HCT116 (cell line): ENCODE measurements at regions not wholly inside any gene's neighbourhood (a gene's known extent, or its start where the extent isn't known, plus 50 kb on each side); places are given as distances from the start of the nearest gene placed in this dataset.

Experiments
- CEBPB ChIP-seq: IDR thresholded peaks from 2 replicates; pipeline ENCODE4 v1.6.1; 2012; ENCODE audit warnings: low read depth
- ELF1 ChIP-seq: IDR thresholded peaks from 2 replicates; pipeline ENCODE4 v1.6.1; 2012; ENCODE audit warnings: low read depth, borderline replicate concordance
- EZH2 ChIP-seq: fragments of 200-600 bp; sonication (generic); IDR thresholded peaks from 2 replicates; pipeline ENCODE4 v1.6.1; 2017; ENCODE audit warnings: antibody characterized with exemption, mixed run types
- EZH2phosphoT487 ChIP-seq: fragments of 200-600 bp; IDR thresholded peaks from 2 replicates; pipeline ENCODE4 v1.6.1; 2018; ENCODE audit warnings: antibody characterized with exemption, borderline replicate concordance
- JUND ChIP-seq: IDR thresholded peaks from 2 replicates; pipeline ENCODE4 v1.6.1; 2012
- POLR2A ChIP-seq: IDR thresholded peaks from 2 replicates; pipeline ENCODE4 v1.7.0; 2011; ENCODE audit warnings: borderline replicate concordance; ENCODE audit not compliant: insufficient read depth, insufficient read length; ENCODE audit errors: extremely low read depth
- POLR2AphosphoS5 ChIP-seq: IDR thresholded peaks from 2 replicates; pipeline ENCODE4 v1.6.1; 2011; ENCODE audit warnings: mild to moderate bottlenecking, low read depth, low read length, moderate library complexity
- RAD21 ChIP-seq: IDR thresholded peaks from 2 replicates; pipeline ENCODE4 v1.6.1; 2012; ENCODE audit warnings: low read depth, mild to moderate bottlenecking
- SIN3A ChIP-seq: IDR thresholded peaks from 2 replicates; pipeline ENCODE4 v1.6.1; 2012; ENCODE audit warnings: low read depth
- ZFX ChIP-seq: fragments of 450-650 bp; IDR thresholded peaks from 2 replicates; pipeline ENCODE4 v1.6.1; 2017
- TF ChIP-seq, protein P1 (sequence below): IDR thresholded peaks from 2 replicates; pipeline ENCODE4 v1.6.1; 2012; ENCODE audit warnings: low read depth
- TF ChIP-seq, protein P2 (sequence below): IDR thresholded peaks from 2 replicates; pipeline ENCODE4 v1.6.1; 2012
- TF ChIP-seq, protein P3 (sequence below), 3 experiments: fragments of 200-600 bp in 1 of 3; sonication (generic) in 1 of 3; IDR thresholded peaks in 2 of 3; conservative IDR thresholded peaks in 1 of 3; 2 replicates each; pipeline ENCODE4 v1.5.1; 2012 to 2017; ENCODE audit warnings: low read depth in 2 of 3, low read length in 2 of 3, antibody characterized with exemption in 1 of 3, borderline replicate concordance in 1 of 3, control low read depth in 1 of 3, mild to moderate bottlenecking in 1 of 3, mixed read lengths in 1 of 3, mixed run types in 1 of 3, moderate library complexity in 1 of 3; ENCODE audit not compliant: insufficient read depth in 1 of 3

DNA sequence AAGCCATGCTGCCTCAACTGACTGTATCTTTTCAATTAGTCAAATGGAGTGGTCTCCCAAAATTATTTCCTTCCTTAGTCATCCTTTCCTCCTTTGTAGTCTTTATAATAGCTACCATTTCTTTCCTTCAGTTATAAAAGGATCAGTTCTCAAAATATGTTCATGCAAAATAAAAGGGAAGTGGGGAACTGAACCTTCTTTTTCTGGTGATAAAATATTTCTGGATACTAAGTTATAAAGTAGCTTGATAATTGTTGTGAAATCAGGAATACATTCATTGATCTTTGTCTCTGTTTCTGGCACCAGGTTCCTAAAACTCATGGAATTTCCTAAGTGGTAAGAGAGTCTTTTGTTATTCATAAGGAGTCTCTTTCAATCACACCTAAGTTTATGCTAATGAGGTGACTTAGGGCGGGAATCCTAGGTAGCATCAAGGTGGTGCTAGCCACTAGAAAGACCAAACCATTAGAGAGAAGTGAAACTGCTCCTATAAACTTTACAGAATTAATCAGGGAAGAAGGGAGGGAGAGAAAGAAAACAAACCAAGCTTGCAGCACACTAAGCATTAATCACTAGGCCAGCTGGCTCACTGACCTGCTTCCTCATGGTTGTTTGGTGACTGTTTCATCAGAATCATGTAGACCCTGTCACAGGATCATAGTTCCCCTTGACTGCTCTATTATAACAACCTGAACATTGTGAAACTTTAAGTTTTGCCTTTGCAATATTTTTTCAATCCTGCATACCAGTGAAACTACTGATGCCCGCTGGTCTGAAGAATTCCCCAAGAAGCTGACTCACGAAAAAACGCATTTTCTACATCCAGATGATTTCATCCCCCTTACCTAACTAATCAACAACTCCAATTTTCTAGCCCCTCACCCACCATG lies 161.6 kb upstream of the PTBP2 start:
- TF ChIP-seq CEBPB (no peak), JUND (no peak), ZFX (no peak), EZH2 (no peak), POLR2A (no peak), EZH2phosphoT487 (no peak), SIN3A (no peak), RAD21 (no peak), POLR2AphosphoS5 (no peak), ELF1 (no peak)
- TF ChIP-seq, protein P1, sequence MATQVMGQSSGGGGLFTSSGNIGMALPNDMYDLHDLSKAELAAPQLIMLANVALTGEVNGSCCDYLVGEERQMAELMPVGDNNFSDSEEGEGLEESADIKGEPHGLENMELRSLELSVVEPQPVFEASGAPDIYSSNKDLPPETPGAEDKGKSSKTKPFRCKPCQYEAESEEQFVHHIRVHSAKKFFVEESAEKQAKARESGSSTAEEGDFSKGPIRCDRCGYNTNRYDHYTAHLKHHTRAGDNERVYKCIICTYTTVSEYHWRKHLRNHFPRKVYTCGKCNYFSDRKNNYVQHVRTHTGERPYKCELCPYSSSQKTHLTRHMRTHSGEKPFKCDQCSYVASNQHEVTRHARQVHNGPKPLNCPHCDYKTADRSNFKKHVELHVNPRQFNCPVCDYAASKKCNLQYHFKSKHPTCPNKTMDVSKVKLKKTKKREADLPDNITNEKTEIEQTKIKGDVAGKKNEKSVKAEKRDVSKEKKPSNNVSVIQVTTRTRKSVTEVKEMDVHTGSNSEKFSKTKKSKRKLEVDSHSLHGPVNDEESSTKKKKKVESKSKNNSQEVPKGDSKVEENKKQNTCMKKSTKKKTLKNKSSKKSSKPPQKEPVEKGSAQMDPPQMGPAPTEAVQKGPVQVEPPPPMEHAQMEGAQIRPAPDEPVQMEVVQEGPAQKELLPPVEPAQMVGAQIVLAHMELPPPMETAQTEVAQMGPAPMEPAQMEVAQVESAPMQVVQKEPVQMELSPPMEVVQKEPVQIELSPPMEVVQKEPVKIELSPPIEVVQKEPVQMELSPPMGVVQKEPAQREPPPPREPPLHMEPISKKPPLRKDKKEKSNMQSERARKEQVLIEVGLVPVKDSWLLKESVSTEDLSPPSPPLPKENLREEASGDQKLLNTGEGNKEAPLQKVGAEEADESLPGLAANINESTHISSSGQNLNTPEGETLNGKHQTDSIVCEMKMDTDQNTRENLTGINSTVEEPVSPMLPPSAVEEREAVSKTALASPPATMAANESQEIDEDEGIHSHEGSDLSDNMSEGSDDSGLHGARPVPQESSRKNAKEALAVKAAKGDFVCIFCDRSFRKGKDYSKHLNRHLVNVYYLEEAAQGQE = no peak
- TF ChIP-seq, protein P2, sequence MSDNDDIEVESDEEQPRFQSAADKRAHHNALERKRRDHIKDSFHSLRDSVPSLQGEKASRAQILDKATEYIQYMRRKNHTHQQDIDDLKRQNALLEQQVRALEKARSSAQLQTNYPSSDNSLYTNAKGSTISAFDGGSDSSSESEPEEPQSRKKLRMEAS = no peak
- TF ChIP-seq, protein P3, sequence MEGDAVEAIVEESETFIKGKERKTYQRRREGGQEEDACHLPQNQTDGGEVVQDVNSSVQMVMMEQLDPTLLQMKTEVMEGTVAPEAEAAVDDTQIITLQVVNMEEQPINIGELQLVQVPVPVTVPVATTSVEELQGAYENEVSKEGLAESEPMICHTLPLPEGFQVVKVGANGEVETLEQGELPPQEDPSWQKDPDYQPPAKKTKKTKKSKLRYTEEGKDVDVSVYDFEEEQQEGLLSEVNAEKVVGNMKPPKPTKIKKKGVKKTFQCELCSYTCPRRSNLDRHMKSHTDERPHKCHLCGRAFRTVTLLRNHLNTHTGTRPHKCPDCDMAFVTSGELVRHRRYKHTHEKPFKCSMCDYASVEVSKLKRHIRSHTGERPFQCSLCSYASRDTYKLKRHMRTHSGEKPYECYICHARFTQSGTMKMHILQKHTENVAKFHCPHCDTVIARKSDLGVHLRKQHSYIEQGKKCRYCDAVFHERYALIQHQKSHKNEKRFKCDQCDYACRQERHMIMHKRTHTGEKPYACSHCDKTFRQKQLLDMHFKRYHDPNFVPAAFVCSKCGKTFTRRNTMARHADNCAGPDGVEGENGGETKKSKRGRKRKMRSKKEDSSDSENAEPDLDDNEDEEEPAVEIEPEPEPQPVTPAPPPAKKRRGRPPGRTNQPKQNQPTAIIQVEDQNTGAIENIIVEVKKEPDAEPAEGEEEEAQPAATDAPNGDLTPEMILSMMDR (IDR thresholded peaks at IDR 0.05 in 2 of 3, conservative IDR thresholded peaks at IDR 0.05 in 1 of 3; ENCODE audit: borderline replicate concordance in 1 of 3, insufficient read depth in 1 of 3, low read depth in 2 of 3, low read length in 2 of 3) = no peak
